Posterior cingulate gyrus (tissue), 11 donors: ENCODE measurements at regions not wholly inside any gene's neighbourhood (a gene's known extent, or its start where the extent isn't known, plus 50 kb on each side); places are given as distances from the start of the nearest gene placed in this dataset.
"Not testable (repeated sequence)": the region's sequence is repeated elsewhere in the genome, so short reads cannot be mapped to it uniquely, and the experiment has no call there.

Experiments
- DNase-seq, 10 donors: peaks; one replicate each; pipeline versions ENCODE4 v3.0.0 to v3.0.0-alpha.2; 2020 to 2021; ENCODE audit warnings: mixed read lengths in 3 of 10
- intact Hi-C: fragments of 100-400 bp; cut with DNase I; formaldehyde crosslinking; loops from one replicate; pipeline ENCODE4 v1.15.1; 2023

- DNase-seq, intact Hi-C loops: not testable (repeated sequence)
These were observed 869.0 kb upstream of the SORCS1 start for GRCh38 chr10:108033518-108033917.

DNA sequence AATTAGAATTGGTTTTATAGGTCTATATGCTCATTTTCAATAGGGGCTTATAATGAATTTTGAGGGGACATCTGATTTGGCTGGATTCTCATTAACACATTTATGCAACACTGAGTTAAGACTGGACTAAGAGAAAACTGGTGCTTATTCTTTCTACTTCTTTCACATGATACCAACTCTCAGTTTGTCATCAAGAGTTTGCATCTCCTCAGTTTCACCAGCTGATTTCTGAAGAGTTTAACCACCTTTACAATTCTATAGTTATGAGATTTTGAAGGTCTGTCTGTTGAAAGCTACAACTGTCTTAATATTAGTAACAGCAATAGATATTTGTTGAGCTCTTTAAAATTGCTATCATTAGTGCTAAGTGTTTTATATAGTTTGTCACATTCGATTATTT lies 867.0 kb upstream of the SORCS1 start:
- intact Hi-C loops: no loop called here
- DNase-seq: no peak

DNA sequence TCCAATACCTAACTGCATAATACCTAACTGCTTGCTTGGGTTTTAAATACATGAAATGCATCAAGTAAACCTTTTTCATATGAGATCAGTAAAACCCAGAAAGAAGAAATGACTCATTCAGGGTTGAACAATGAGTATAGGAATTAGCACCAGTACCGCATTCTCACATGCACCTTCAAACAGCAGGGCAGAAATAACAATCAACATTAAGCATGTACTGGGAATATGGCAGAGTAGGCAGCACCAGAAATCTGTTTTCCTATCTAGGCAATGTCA lies 850.3 kb upstream of the SORCS1 start:
- intact Hi-C loops: no loop called here
- DNase-seq: no peak

DNA sequence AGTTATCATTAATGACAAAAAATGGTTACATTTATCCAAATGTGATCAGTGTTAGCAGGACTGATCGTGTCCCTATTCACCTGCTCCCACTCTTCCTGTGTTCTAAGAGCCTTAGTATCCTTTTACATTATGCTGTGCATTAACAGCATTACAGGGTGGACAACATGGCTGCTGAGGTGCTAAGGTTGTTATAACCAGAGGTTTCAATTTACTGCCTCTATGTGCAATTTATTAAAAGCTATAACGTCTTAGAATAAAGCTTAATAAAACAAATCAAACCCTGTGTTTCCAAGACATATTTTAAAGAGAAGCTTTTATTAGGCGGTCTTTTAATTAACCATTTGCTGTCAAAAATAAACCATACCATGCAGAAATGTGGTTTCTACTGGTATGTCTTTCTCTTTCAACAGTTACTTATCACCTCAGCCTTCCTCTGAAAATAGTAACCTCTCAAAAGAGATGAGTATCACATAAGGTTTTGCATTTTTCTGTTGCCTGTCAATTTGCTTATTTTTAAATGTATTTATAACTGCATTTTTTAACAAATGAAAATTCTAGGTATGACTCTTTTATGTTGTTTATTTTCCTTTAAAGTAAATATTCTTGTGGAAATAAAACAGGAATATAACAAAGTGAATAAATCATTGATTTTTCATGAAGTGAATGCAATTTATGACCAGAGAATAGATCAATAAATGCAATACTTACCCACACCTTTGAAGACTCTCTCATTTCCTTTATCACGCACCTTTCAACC lies 849.8 kb upstream of the SORCS1 start:
- intact Hi-C loops: no loop called here
- no peak for DNase-seq

DNA sequence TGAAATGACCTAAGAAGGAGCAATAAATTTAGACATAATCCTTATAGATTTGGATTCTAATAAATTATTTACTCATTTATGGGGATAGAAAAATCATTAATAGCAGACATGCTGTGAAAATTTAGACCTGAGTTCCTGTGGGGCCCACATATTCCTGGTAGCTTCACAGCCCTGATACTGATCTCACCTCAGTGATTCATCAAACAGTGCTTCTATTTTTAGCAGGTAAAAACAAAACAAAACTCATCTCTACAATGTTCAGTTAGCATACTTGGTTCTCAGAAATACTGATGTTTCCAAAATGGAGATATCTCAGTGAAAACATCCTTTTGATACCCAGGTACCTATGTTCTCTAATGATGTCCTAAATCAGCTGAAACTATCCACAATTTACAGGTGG lies 841.1 kb upstream of the SORCS1 start:
- DNase-seq: no peak
- intact Hi-C loops: no loop called here

- no peak for DNase-seq
- intact Hi-C loops: no loop called here
These were observed 839.1 kb upstream of the SORCS1 start for GRCh38 chr10:108003576-108003975.

GRCh38 chr10:108003061-108003460 lies 838.6 kb upstream of the SORCS1 start:
- intact Hi-C loops: no loop called here
- no peak for DNase-seq

GRCh38 chr10:108000365-108000764 lies 835.9 kb upstream of the SORCS1 start:
- no peak for DNase-seq
- intact Hi-C loops: no loop called here

- intact Hi-C loops: no loop called here
These were observed 830.2 kb upstream of the SORCS1 start for GRCh38 chr10:107994621-107995270.

GRCh38 chr10:107986571-107986970 lies 822.1 kb upstream of the SORCS1 start:
- DNase-seq: no peak
- intact Hi-C loops: no loop called here

More at GRCh38 chr10:107994621-107995270, 830.2 kb upstream of the SORCS1 start:
- no peak for DNase-seq

- DNase-seq: no peak
- intact Hi-C loops: no loop called here
These were observed 820.1 kb upstream of the SORCS1 start for GRCh38 chr10:107984581-107984980.

- intact Hi-C loops: no loop called here
- no peak for DNase-seq
These were observed 819.6 kb upstream of the SORCS1 start for GRCh38 chr10:107984149-107984548.

DNA sequence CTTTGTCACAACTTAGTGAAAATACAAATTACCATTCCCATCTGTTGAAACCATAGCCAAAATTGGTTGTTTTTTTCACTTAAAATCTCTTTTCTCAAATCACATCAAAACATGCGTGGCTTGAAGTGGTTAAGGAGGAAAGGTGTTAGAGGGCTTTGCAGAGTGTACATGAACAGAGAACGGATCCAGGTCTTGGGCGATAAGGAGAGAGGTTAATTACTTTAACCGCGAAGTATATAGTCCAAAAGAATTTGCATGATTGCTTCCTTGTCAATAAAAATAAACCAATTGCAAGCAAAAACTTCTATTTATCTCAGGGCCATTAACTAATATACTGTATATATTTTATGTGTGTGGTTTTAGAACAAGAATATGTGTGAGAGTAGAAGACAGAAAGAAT lies 813.9 kb upstream of the SORCS1 start:
- no peak for DNase-seq
- intact Hi-C loops: no loop called here

GRCh38 chr10:107971973-107972372 lies 807.5 kb upstream of the SORCS1 start:
- DNase-seq: no peak
- intact Hi-C loops: no loop called here

DNA sequence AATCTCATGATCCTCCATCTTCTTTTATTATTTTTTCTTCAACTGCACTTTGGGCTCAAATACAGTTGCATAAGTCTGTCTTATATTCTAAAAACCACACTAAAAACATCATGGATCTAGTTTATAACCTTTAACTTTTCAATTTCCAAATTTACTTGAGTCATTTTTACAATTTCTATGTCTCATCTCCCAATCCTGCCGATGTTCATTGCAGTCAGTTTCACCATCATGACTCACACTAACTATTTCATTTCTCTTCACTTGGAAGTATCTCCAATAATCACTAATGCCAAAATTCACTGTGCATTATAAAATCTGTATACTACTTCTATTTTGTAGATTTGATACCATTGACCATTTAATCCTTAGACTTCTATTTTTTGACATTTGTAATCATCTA lies 806.9 kb upstream of the SORCS1 start:
- DNase-seq: no peak
- intact Hi-C loops: no loop called here

- no peak for DNase-seq
- intact Hi-C loops: no loop called here
These were observed 806.0 kb upstream of the SORCS1 start for GRCh38 chr10:107970512-107970911.

- intact Hi-C loops: no loop called here
- no peak for DNase-seq
These were observed 805.4 kb upstream of the SORCS1 start for GRCh38 chr10:107969936-107970335.

GRCh38 chr10:107966826-107967225 lies 802.3 kb upstream of the SORCS1 start:
- intact Hi-C loops: no loop called here

GRCh38 chr10:107952649-107953556 lies 788.4 kb upstream of the SORCS1 start:
- no peak for DNase-seq
- intact Hi-C loops: no loop called here

More at GRCh38 chr10:107966826-107967225, 802.3 kb upstream of the SORCS1 start:
- no peak for DNase-seq

- intact Hi-C loops: not testable (repeated sequence)
- DNase-seq: peak in 2 of 10 donors; percentile 76 to 80
These were observed 786.0 kb upstream of the SORCS1 start for GRCh38 chr10:107950411-107951062.

GRCh38 chr10:107942826-107943225 lies 778.3 kb upstream of the SORCS1 start:
- DNase-seq: no peak
- intact Hi-C loops: no loop called here
